Ishikawa (cell line): ENCODE measurements at regions not wholly inside any gene's neighbourhood (a gene's known extent, or its start where the extent isn't known, plus 50 kb on each side); places are given as distances from the start of the nearest gene placed in this dataset.

Experiments used
- CEBPB ChIP-seq: IDR thresholded peaks from 2 replicates; pipeline ENCODE4 v1.6.1; 2012
- CREB1 ChIP-seq: IDR thresholded peaks from 2 replicates; pipeline ENCODE4 v1.6.1; 2012; ENCODE audit warnings: low read depth
- EGR1 ChIP-seq: IDR thresholded peaks from 2 replicates; pipeline ENCODE4 v1.6.1; 2012
- EP300 ChIP-seq: IDR thresholded peaks from 2 replicates; pipeline ENCODE4 v1.6.1; 2012; ENCODE audit warnings: borderline replicate concordance
- FOXM1 ChIP-seq: IDR thresholded peaks from 2 replicates; pipeline ENCODE4 v1.6.1; 2012; ENCODE audit warnings: low read depth, borderline replicate concordance
- NFIC ChIP-seq: IDR thresholded peaks from 2 replicates; pipeline ENCODE4 v1.6.1; 2012
- RAD21 ChIP-seq: IDR thresholded peaks from 2 replicates; pipeline ENCODE4 v1.6.1; 2012; ENCODE audit warnings: low read depth
- REST ChIP-seq: IDR thresholded peaks from 2 replicates; pipeline ENCODE4 v1.6.1; 2012; ENCODE audit warnings: low read depth, mild to moderate bottlenecking
- TAF1 ChIP-seq: IDR thresholded peaks from 2 replicates; pipeline ENCODE4 v1.6.1; 2012; ENCODE audit warnings: low read depth, mild to moderate bottlenecking
- TCF12 ChIP-seq: IDR thresholded peaks from 2 replicates; pipeline ENCODE4 v1.6.1; 2012; ENCODE audit warnings: low read depth
- TEAD4 ChIP-seq: IDR thresholded peaks from 2 replicates; pipeline ENCODE4 v1.6.1; 2012
- USF1 ChIP-seq: IDR thresholded peaks from 2 replicates; pipeline ENCODE4 v1.6.1; 2012
- YY1 ChIP-seq: IDR thresholded peaks from 2 replicates; pipeline ENCODE4 v1.6.1; 2012; ENCODE audit warnings: low read depth
- ZBTB7A ChIP-seq: IDR thresholded peaks from 2 replicates; pipeline ENCODE4 v1.6.1; 2012; ENCODE audit warnings: low read depth
- TF ChIP-seq, protein P1 (sequence below): IDR thresholded peaks from 2 replicates; pipeline ENCODE4 v1.6.1; 2012

DNA sequence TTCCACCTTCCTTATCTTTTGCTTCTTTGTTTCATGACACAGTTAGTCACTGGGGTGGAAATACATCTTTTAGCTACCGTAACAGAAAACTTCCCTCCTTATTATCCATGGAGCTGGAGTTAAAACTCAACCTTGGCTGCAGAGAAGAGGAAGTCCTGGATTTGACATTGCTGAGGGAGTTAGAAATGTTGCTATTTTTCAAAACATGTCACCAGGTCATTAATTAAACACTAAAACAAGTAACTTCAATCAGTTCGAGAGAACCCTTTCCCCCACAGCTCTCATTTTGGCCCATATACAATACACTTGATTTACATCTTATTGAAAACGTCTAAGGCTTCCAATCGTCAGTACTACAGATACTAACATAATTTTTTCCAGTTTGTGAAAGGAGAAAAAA, 237.9 kb upstream of the CD180 start:
- TF ChIP-seq EGR1, result no peak
- TF ChIP-seq TAF1, result no peak
- TF ChIP-seq CEBPB, result no peak
- TF ChIP-seq NFIC, result no peak
- no peak for TF ChIP-seq EP300
- no peak for TF ChIP-seq FOXM1
- TF ChIP-seq TCF12, result no peak
- no peak for TF ChIP-seq TEAD4
- no peak for TF ChIP-seq RAD21
- TF ChIP-seq, protein P1, sequence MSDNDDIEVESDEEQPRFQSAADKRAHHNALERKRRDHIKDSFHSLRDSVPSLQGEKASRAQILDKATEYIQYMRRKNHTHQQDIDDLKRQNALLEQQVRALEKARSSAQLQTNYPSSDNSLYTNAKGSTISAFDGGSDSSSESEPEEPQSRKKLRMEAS, result no peak
- no peak for TF ChIP-seq CREB1
- TF ChIP-seq YY1, result no peak
- TF ChIP-seq USF1, result no peak
- TF ChIP-seq ZBTB7A, result no peak
- TF ChIP-seq REST, result no peak

DNA sequence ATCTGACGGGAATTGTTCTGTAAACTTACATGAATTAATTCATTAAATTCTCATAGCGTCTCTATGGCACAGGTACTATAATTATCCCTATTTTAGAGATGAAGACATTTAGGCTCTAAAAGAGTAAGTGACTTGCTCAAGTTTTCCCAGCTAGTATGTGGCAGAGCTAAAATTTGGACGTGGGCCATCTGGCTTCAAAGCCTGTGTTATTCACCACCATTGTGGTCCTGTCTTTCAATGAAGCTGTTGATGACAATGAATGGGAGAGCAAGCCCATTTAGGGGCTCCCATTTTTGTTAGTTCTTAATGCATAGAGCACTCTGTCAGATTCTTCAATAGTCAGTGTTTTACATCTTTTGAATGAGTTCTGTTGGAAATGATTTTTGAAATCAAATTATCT, 236.0 kb upstream of the CD180 start:
- TF ChIP-seq ZBTB7A (no peak), CEBPB (no peak), TEAD4 (no peak), NFIC (no peak), TCF12 (no peak), YY1 (no peak), EGR1 (no peak), REST (no peak), EP300 (no peak), RAD21 (no peak), FOXM1 (no peak), CREB1 (no peak), TAF1 (no peak), USF1 (no peak)
- TF ChIP-seq, protein P1, result no peak

- TF ChIP-seq CREB1 (no peak), RAD21 (no peak), TAF1 (no peak), EP300 (no peak), TCF12 (no peak), TEAD4 (no peak), YY1 (no peak), USF1 (no peak), FOXM1 (no peak), NFIC (no peak), REST (no peak), ZBTB7A (no peak), CEBPB (no peak), EGR1 (no peak)
- TF ChIP-seq, protein P1, result no peak
Measured at GRCh38 chr5:67431191-67431590, 234.6 kb upstream of the CD180 start.

GRCh38 chr5:67427850-67428298, 231.3 kb upstream of the CD180 start:
- TF ChIP-seq TAF1 (no peak), CREB1 (no peak), ZBTB7A (no peak), TCF12 (no peak), REST (no peak), RAD21 (no peak), TEAD4 (no peak), EP300 (no peak), NFIC (no peak)
- TF ChIP-seq, protein P1, result no peak
